WERI-Rb-1 (cell line): ENCODE measurements at regions not wholly inside any gene's neighbourhood (a gene's known extent, or its start where the extent isn't known, plus 50 kb on each side); places are given as distances from the start of the nearest gene placed in this dataset.

Experiments
- DNase-seq: peaks from one replicate; pipeline ENCODE4 v3.0.0-alpha.2; 2020
- H3K27ac ChIP-seq: fragments of 250-450 bp; sonication (Bioruptor Pico); 2 replicates; pipeline ENCODE4 v1.5.1; 2020; ENCODE audit warnings: mild to moderate bottlenecking, moderate library complexity
- H3K27me3 ChIP-seq: fragments of 250-450 bp; sonication (Bioruptor Pico); 2 replicates; pipeline ENCODE4 v1.5.1; 2021; ENCODE audit warnings: mild to moderate bottlenecking, low read depth, moderate library complexity; ENCODE audit not compliant: insufficient read depth, severe bottlenecking
- H3K36me3 ChIP-seq: fragments of 250-450 bp; sonication (Bioruptor Pico); 2 replicates; pipeline ENCODE4 v1.5.1; 2020; ENCODE audit warnings: mild to moderate bottlenecking, moderate library complexity
- H3K4me3 ChIP-seq: 2 replicates; pipeline ENCODE4 v1.5.1; 2011; ENCODE audit warnings: low read depth, mild to moderate bottlenecking, control low read depth, low read length
- H3K9me3 ChIP-seq: fragments of 250-450 bp; sonication (Bioruptor Pico); 2 replicates; pipeline ENCODE4 v1.5.1; 2021; ENCODE audit warnings: mild to moderate bottlenecking, moderate library complexity; ENCODE audit not compliant: severe bottlenecking
- CTCF ChIP-seq: IDR thresholded peaks from 2 replicates; pipeline ENCODE4 v1.5.1; 2011; ENCODE audit warnings: low read depth, mild to moderate bottlenecking, control low read depth, inconsistent platforms, low read length

DNA sequence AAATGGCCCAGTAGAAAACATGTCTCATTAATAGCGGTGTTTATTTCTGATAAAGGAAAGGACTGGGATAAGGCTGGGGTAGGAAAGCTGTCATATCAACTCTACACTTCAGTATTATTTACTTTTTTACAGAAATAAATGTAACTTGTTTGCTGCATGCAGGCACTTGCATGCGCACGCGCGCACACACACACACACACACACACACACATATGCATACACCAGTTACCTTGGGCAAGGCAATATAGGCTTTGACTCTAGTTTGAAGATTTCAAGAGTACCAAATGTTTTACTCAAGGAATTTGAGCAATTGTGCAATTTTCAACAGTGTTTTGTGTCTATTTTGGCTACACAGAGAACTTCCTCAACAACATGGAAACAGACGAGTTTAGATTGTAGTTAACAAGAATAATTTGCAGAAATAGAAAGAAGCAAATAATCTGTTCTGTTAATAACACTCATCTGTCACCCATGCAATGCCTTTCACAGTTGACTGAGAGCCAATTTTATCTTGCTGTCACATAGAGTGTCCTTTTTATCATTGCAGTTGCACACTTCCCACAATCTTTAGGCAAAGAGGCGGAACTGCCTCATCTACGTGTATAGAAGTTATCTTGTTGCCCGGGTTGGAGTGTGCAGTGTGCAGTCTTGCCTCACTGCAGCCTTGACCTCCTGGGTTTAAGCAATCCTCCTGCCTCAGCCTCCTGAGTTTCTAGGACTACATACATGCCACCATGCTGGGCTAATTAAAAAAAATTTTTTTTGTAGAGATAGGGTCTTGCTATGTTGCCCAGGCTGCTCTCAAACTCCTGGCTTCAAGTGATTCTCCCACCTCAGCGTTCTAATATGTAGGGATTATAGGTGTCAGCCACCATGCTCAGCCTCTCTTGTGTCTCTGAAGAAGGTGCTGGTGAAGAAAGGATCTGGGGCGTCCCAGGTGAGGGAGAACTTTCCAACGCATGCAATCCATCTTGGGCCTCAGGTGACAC, 64.6 kb upstream of the GPCPD1 start:
- H3K36me3 ChIP-seq, result no peaks in the 10 kb centered on the region
- no peak overlapping the region for H3K27ac ChIP-seq
- no peak for DNase-seq
- no peaks in the 10 kb centered on the region for H3K9me3 ChIP-seq
- H3K4me3 ChIP-seq, result no peak overlapping the region
- H3K27me3 ChIP-seq, result no peaks in the 10 kb centered on the region
- TF ChIP-seq CTCF, result no peak

GRCh38 chr20:5674176-5674660, 63.4 kb upstream of the GPCPD1 start:
- DNase-seq, result no peak
- H3K27ac ChIP-seq, result no peak overlapping the region
- H3K4me3 ChIP-seq, result no peak overlapping the region

GRCh38 chr20:5670874-5671273, 60.1 kb upstream of the GPCPD1 start:
- no peaks in the 10 kb centered on the region for H3K36me3 ChIP-seq
- TF ChIP-seq CTCF, result no peak
- DNase-seq, result no peak
- no peaks in the 10 kb centered on the region for H3K9me3 ChIP-seq
- no peak overlapping the region for H3K4me3 ChIP-seq
- H3K27ac ChIP-seq, result no peak overlapping the region
- H3K27me3 ChIP-seq, result no peaks in the 10 kb centered on the region

More at GRCh38 chr20:5674176-5674660, 63.4 kb upstream of the GPCPD1 start:
- no peaks in the 10 kb centered on the region for H3K36me3 ChIP-seq
- no peaks in the 10 kb centered on the region for H3K27me3 ChIP-seq
- no peaks in the 10 kb centered on the region for H3K9me3 ChIP-seq
- TF ChIP-seq CTCF, result no peak

- TF ChIP-seq CTCF, result no peak
- Histone ChIP-seq H3K4me3 (no peak overlapping the region), H3K9me3 (no peaks in the 10 kb centered on the region), H3K27ac (no peak overlapping the region), H3K36me3 (no peaks in the 10 kb centered on the region), H3K27me3 (no peaks in the 10 kb centered on the region)
- no peak for DNase-seq
Measured at GRCh38 chr20:5670036-5670536, 59.3 kb upstream of the GPCPD1 start.

- Histone ChIP-seq H3K27me3 (no peaks in the 10 kb centered on the region), H3K36me3 (no peaks in the 10 kb centered on the region), H3K9me3 (no peaks in the 10 kb centered on the region), H3K4me3 (no peak overlapping the region), H3K27ac (no peak overlapping the region)
- no peak for DNase-seq
- TF ChIP-seq CTCF, result no peak
Measured at GRCh38 chr20:5668529-5668868, 57.7 kb upstream of the GPCPD1 start.
